T47D (cell line): ENCODE measurements at regions not wholly inside any gene's neighbourhood (a gene's known extent, or its start where the extent isn't known, plus 50 kb on each side); places are given as distances from the start of the nearest gene placed in this dataset.
"Not testable (repeated sequence)": the region's sequence is repeated elsewhere in the genome, so short reads cannot be mapped to it uniquely, and the experiment has no call there.

Experiments
- DNase-seq, 2 experiments: peaks; one replicate each; pipeline versions ENCODE4 v3.0.0 to v3.0.0-alpha.2; 2011 to 2012; ENCODE audit warnings: low read depth in 1 of 2, low spot score in 1 of 2
- JUND ChIP-seq: IDR thresholded peaks from 2 replicates; pipeline ENCODE4 v1.6.1; 2012; ENCODE audit warnings: low read depth
- in situ Hi-C: cut with HindIII; loops from 2 replicates; pipeline ENCODE4 v1.10.0; 2016; ENCODE audit warnings: low sequenced_read_pairs, low pct_unique_long_range_greater_than_20kb

GRCh38 chr4:148847544-148848255 is 405.5 kb upstream of the NR3C2 start:
- no peak for DNase-seq
- no peak for TF ChIP-seq JUND
- in situ Hi-C loops, result no loop called here

- DNase-seq, result no peak
- TF ChIP-seq JUND, result no peak
- in situ Hi-C loops, result no loop called here
These were observed 403.4 kb upstream of the NR3C2 start for GRCh38 chr4:148845609-148846008.

DNA sequence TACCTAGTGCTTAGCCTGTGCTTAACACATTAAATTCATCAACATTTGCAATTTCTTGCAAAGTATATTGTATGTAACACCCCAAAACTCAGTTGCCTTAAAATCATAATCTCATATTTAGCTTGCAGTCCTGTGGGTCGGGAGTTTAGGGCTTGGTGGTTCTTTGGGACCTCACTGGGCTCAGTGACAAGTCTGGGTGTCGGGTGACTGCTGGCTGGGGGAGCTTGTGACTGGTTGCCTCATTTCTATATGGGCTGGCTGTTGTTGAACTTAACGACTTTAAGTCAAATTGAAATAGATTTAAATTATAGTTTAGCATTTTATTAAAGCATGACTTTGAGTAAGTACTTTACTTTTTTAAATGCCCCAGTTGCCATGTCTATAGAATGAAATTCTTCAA is 401.4 kb upstream of the NR3C2 start:
- DNase-seq, result no peak
- in situ Hi-C loops, result no loop called here
- no peak for TF ChIP-seq JUND

DNA sequence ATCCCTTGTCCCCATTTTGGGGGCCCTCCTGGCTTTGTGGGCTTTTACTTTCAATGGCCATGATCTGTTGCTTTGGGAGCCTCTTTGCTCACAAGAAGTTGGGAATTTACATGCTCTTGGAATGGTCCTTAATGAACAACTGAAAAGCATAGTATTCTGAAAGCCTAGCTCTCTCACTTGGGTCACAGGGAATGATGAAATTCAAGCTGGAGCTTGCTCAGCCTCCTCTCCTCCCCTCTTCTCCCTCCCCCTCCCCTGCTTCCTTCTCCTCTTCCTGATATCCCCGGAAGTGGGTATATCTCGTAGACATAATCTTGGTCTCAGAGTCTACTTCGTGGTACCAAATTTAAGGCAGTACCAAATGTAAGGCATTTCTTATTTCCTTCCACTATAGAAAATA is 400.6 kb upstream of the NR3C2 start:
- DNase-seq, result no peak
- TF ChIP-seq JUND, result no peak
- in situ Hi-C loops, result no loop called here

GRCh38 chr4:148837571-148837970 is 395.4 kb upstream of the NR3C2 start:
- DNase-seq, in situ Hi-C loops: not testable (repeated sequence)

- in situ Hi-C loops, result no loop called here
- DNase-seq, result peak in 1 of 2 experiments; percentile 74
- no peak for TF ChIP-seq JUND
These were observed 392.8 kb upstream of the NR3C2 start for GRCh38 chr4:148834804-148835631.

DNA sequence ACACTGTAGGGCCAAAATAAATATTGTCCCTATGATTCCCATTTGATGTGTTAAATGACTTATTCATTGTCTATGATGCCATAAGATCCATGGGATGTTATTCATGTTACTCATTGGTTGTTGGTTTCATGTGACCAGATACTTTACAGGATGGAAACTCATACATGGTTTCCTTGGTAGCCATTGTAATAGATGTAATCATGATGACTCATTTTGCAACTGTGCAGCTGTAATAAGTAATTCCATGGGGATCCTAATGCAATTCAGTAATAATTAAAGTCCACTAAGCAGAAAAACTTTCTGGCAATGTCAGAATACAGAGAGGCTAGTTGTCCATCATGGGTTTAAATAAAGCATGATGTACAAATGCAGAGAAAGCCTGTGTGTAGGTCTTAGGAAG is 389.7 kb upstream of the NR3C2 start:
- no peak for TF ChIP-seq JUND
- DNase-seq, result no peak
- in situ Hi-C loops, result no loop called here

GRCh38 chr4:148828291-148828690 is 386.1 kb upstream of the NR3C2 start:
- TF ChIP-seq JUND, result no peak
- in situ Hi-C loops, result no loop called here
- no peak for DNase-seq

- TF ChIP-seq JUND, result no peak
- no peak for DNase-seq
- in situ Hi-C loops, result no loop called here
These were observed 385.6 kb upstream of the NR3C2 start for GRCh38 chr4:148827781-148828180.

DNA sequence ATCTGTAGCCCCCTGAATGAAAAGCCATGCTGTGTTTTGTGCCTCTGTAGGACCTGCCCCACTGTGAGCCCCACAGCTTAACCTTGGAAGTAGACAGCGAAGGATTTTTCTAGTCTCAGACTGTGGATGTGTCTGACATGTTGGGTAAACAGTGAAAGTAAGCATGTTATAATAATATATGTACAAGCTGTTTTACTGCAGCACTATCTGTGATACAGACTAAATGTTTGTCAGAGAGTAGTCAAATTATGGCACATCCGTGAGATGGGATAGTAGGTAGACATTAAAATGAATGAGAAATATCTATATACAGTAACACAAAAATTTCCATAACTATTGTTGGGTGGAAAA is 381.2 kb upstream of the NR3C2 start:
- in situ Hi-C loops, result no loop called here
- DNase-seq, result no peak
- TF ChIP-seq JUND, result no peak

DNA sequence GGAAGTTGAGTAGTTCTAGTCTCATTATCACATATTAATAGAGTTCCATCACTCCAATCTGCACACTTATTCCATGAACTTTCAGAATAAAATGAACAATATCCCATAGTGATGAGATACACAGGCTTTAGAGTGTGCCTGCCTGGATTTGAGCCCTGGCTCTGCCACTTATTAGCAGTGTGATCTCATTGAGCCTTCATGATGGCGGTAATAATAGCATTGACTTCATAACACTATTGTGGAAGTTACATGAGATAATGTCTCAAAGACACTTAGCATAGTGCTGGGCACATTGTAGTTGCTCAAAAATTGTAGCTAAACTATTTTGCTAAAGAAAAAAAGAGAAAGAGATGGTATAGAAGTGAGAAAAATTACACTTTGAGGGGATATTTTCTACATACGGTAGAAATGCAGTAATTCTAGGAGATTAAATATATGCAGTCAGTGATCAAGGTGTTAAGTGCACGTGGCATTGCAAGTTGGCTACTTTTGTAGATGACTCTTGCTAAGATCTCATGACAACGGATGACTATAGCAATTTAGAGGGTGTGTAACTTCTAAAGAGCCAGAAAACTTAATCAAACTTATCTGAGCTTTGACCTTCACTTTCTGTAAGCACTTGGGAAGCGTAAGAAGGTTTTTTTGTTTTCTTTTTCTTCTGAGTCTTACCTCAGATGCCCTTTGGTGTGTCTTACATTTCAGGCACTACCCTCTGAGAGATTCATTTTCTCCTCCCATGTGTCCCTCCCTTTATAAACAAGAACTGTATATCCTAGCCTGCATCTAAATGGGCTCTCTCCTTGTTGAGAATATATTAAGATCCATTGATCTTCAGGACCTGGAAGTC is 380.6 kb upstream of the NR3C2 start:
- DNase-seq, result no peak
- in situ Hi-C loops, result no loop called here
- no peak for TF ChIP-seq JUND

DNA sequence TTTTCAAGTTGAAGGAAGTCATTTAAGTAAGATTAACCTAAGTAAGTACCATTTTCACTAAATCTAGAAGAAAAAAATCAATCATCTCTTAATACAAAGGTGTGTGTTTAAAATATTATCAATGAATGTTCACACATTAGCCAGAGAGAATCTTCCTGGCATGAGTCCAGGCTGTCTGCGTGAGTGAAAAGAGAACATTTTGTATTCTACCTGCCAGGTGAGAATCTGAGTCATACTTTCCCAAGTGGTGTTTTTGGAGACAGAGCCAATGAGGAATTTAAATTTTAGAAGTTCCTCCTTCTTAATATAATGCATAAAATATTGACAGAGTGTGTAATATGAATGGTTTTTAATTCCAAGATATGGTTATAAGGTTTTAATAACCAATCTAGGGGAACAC is 371.8 kb upstream of the NR3C2 start:
- in situ Hi-C loops, result no loop called here
- no peak for DNase-seq
- no peak for TF ChIP-seq JUND

- DNase-seq, result no peak
- in situ Hi-C loops, result no loop called here
- no peak for TF ChIP-seq JUND
These were observed 371.1 kb upstream of the NR3C2 start for GRCh38 chr4:148813289-148813688.
